ENCODE measurements at regions not wholly inside any gene's neighbourhood (a gene's known extent, or its start where the extent isn't known, plus 50 kb on each side); places are given as distances from the start of the nearest gene placed in this dataset.

- ATAC-seq = no peak
These were observed 323.5 kb upstream of the HSF2 start for GRCh38 chr6:122075917-122076316.

DNA sequence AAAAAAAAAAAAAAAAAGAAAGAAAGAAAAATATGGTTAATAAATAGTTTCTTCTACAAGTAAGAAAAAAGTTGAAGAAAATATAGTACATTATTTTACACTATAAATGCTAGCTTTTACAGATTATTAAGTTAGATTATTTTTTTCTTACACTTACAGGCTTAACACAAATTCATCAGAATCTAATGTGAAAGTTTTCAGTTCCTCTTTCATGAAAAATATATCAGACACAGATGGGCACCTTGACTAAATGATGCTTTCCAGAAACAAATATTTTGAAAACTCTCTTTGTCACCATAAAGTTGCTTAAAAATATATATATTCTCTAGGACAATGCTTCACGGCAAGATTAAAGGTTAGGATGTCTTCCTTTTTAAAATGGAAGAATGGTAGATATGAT, 321.8 kb upstream of the HSF2 start:
- ATAC-seq = no peak

DNA sequence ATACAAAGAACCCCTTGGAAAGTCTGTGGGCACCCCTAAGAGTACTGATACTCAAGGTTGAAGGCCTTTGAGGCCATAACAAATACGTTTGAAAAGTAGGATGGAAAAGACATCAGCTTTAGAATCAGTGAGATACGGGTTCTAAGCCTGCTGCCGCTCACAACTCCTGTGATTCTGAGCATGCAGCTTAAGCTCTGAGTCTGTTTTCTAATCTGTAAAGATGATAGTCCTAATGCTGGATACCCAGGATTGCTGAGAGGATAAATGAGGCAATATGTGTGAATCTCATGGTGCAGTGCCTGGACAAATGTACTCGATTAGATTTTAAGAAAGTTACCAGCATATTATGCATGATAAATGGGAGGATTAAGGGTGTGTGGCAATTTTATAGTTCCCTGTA, 321.0 kb upstream of the HSF2 start:
- ATAC-seq = no peak

GRCh38 chr6:122079916-122080315, 319.5 kb upstream of the HSF2 start:
- ATAC-seq = no peak

DNA sequence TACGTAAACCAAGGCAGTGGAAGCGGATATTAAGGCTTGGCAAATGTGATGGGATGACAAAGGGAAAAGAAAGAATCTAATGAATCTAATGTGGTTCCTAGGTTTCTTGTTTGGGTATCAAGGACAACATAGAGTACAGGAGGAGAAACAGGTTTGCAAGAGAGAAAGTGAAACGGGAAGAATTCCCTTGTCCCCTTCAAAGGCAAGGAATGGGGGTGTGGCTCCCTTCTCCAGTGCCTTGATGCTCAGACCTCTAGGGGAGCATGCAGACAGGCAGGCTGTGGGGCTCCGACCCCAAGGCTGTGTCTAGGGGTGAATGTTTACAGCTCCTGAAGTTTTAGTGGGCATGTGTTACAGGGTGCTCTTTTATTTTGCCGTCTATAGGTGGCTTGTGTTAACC, 317.5 kb upstream of the HSF2 start:
- no peak for ATAC-seq

DNA sequence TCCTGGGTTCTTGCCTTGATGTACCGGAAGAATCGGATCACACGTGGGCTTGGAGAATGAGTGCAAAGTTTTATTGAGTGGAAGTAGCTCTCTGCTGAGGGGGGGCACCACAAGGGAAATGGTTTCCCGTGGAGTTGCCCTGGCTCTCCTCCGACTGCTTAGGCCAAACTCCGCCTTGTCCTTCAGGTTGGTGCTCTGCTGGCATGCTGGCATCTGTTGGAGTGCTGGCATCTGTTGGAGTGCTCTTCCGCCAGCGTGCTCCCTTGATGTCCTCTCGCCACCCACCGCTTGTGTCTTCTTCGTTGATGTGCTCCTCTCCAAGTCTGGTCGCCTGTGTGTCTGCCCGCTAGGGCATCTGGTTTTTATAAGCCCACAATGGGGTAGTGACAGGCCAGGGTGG, 317.1 kb upstream of the HSF2 start:
- no peak for ATAC-seq

- ATAC-seq = no peak
These were observed 307.1 kb upstream of the HSF2 start for GRCh38 chr6:122092366-122092765.

GRCh38 chr6:122098201-122098678, 301.2 kb upstream of the HSF2 start:
- ATAC-seq = no peak

GRCh38 chr6:122102026-122102425, 297.4 kb upstream of the HSF2 start:
- ATAC-seq = no peak

DNA sequence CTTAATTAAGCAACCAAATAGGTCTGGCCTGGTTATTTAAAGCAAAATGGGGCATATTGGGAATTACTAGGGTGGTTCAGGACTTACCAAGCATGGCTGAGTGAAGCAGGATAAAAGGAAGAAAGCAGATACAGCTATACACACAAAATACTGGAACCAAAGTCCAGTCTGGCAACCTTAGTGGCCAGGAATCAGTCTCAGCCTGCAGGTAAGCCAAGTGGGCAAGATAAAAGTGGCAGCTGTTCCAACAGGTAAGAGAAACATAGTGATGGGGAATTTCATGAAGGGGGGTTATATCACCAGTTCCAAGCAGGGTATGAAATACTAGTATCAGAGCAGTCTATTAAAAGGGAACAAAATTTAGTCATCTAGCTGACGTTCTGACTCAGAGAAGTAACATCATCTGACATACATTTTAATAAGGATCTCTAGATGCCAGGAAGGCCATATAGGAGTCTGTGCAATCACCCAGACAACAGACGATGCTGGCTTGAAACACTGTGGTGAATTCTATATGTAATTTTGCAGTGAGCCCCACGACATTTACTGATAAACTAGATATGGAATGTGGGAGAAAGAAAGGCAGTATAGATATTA, 292.1 kb upstream of the HSF2 start:
- ATAC-seq = no peak

- no peak for ATAC-seq
These were observed 290.4 kb upstream of the HSF2 start for GRCh38 chr6:122109075-122109474.

DNA sequence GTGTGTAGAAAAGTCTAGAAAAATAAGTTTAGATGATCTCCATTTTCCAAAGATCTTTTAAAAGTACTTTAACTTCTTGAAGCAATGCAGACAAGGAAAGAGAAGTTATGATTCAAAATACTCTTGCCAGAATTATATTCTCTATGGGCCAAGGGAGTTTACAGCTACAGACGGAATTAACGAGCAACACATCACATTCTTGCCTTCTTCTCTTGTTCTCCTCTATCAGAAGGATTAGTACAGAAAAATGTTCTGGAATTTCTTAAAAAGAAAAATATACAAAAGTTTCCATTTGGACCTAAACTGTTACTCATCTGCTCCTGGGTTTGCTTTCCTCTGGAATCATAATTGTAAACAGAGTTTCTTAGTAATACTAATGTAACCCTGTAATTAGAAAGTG, 284.7 kb upstream of the HSF2 start:
- ATAC-seq = no peak

DNA sequence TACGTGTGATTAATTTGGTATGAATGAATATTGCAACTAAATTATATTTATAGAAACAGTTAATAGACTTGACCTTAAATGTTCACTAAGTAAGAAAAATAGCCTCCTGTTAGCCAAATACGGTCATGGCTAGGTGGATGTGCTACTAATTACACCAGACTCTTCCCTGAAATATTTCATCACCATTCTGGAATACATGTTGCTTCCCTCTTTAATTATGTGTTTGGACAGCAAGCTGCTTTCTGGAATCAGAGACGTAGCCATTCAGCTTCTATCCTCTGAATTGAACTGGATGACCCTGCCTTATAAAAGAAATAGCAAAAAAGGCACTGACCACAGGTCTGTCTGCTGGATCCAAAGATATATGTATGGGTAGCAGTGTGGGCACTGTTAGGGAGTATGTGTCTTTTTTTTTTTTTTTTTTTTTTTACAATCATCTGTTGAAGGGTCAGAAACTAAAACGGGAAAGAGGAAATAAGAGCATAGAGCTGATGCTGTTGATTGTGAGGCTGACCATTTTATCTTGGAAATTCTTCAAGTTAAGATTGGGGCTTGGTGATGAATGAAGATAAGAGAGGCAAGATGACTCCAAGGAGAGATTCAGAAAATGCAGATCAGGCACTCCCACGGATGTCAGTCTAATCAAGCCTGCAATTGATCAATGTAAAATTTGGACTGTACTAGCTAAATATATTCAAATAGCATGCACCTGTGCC, 283.2 kb upstream of the HSF2 start:
- peak; percentile 17 for ATAC-seq

- ATAC-seq = peak; percentile 81
These were observed 282.4 kb upstream of the HSF2 start for GRCh38 chr6:122116835-122117627.

DNA sequence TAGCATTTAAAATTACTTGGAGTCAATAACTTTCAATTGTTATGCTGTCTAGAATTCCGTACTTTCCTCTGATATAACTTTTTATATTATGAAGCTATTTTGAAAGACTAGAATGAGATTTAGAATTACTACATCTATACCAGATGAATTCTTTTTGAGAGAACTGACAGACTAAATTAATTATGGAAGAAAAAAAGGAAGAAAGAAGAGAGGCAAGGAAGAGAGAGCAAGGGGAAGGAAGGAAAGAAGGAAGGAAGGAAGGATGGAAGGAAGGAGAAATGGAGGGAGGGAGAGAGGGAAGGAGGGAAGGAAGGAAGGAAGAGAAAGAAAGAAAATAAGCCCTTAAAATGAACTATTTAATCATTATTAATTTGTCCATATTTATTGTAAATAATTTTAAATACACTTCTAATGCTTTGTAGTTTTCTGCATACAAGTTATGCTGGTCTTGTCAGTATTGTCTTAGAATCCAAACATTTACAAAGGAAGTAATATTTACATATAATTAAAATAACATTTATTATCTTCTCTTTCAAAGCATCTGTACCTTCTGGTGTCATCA, 280.4 kb upstream of the HSF2 start:
- no peak for ATAC-seq

GRCh38 chr6:122122202-122122601, 277.2 kb upstream of the HSF2 start:
- ATAC-seq = no peak

DNA sequence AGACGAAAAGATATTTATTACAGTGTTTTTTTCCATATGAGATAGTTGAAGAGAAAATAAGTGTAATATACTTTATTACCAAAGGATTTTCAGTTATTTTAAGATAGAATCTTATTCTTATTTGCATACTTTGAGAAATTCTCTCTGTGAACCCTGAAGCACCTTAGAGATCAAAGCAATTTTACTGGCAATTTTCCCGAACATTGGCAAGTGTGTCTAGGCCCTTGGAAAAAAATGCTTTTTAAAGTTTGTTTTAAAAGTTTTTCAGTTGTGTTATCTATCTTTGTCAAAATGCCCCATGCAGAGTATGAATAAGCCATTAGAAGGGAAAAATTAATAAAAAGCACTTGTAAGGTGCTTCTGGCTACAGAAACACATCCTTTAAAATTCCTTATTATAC, 276.8 kb upstream of the HSF2 start:
- ATAC-seq = no peak

- ATAC-seq = no peak
These were observed 274.5 kb upstream of the HSF2 start for GRCh38 chr6:122124908-122125307.

- no peak for ATAC-seq
These were observed 272.6 kb upstream of the HSF2 start for GRCh38 chr6:122126894-122127293.

DNA sequence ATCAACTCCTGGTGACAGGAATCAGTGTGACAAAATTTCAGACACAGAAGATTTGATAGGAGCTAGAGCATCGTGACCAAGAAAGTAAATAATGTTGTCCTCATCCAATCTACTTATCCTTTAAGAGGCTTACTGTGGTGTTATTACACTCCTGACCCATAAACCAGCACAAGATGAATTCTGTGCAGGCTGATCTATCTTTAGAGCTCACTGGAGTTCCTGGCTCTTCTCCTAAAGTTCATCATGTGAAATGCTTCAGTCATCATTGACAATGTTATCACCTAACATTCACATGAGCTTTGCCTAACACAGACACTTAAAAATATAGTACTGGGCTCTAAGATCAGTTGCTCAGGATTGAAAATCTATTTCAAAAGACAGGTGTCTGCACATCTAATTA, 271.0 kb upstream of the HSF2 start:
- no peak for ATAC-seq

DNA sequence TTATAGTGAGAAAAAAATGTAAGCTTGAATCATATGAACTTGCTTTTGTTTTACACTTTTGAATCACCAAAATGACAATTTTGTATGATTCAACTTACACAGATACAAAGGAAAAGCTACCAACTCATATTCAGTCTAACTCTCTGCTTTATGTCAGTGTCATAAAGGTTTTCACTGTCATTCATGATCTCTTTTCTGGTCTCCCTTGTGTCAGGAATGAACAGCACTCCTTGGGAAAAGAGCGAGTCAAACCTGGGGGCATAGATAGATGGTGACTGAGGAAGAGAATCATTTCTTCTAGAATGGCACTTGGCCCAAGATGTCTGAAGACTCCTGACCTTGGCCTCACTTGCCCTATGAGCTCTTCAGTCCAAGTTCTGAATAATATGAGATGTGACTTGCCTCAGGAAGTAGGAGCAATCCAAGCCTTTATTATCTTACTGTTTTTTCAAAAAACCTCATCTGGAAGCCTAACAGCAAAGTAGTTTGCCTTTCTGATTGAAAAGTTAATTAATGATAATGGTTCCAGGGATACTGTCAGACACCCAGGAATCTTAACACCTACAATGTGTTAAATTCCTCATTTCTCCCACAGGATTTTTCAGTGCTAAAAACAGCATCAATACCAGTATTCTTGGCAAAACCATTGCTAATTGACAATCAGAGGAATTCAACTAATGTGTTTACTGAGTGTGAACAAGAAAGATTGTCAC, 270.0 kb upstream of the HSF2 start:
- no peak for ATAC-seq

GRCh38 chr6:122130026-122130348, 269.5 kb upstream of the HSF2 start:
- no peak for ATAC-seq

DNA sequence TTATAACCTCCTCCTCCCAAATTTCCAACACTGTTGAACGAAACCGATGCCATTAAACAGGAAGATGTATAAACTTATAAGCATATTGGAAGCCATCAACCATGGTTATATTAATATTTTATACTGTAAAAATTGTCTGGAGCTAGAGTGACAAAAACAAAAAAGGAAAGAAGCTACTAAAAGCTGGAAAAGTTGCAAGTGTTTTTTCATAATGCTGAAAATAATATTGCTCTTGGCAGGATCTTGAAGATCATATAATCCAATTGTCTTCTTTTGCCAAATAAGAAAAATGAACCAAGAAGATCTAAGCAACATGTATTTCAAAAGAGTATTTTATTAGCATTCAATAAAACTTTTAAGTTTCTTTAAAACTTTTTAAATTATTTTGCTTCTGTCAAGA, 268.9 kb upstream of the HSF2 start:
- no peak for ATAC-seq
